ENCODE measurements at regions not wholly inside any gene's neighbourhood (a gene's known extent, or its start where the extent isn't known, plus 50 kb on each side); places are given as distances from the start of the nearest gene placed in this dataset.

DNA sequence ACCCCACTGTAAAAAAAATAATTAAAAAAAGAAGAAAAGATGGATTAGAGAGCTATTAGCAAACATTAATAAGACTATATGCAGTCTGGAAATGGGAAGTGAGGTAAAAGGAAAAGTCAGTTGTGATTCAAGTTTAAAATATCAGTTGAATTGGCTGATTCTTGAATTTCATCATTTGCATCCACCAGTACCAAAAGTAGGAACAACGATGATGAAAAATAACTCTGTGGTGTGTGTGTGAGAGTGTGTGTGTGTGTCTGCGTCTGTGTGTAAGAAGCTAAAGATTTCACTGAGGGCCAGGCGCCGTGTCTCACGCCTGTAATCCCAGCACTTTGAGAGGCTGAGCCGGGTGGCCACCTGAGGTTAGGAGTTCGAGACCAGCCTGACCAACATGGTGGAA lies 56.0 kb upstream of the SLC4A7 start:
- Mint-ChIP-seq H3K27me3 (no peaks in the 10 kb centered on the region), H3K36me3 (ENCODE audit: low read depth) (no peaks in the 10 kb centered on the region), H3K27ac (no peak overlapping the region), H3K9me3 (no peaks in the 10 kb centered on the region), H3K4me3 (no peak overlapping the region), H3K4me1 (ENCODE audit: low read depth) (peaks cover 7% of the 10 kb centered on the region)
- no peak for DNase-seq

DNA sequence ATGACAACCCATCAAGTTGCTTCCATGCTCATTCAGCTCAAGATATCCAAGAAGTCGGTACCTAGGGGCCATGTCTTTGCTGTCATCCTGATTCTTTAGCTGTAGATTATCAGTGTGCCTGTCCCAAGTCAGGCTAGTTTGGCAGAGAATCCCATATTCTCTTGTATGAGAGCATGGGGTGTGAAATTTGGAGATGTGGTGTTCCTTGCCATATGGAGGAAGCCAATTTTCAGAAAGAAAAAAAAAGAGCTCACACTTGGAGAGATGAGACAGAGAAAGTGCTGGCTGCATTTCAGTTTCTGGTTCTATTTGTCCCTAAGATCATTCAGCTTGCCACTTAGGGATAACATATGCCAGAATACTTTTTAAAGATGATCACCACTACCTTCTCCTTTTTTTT lies 52.3 kb upstream of the SLC4A7 start:
- peaks cover 20% of the 10 kb centered on the region for H3K4me1 Mint-ChIP-seq (ENCODE audit: low read depth)
- no peaks in the 10 kb centered on the region for H3K36me3 Mint-ChIP-seq (ENCODE audit: low read depth)
- DNase-seq = no peak
- H3K27ac Mint-ChIP-seq = no peak overlapping the region
- H3K9me3 Mint-ChIP-seq = no peaks in the 10 kb centered on the region
- no peaks in the 10 kb centered on the region for H3K27me3 Mint-ChIP-seq
- no peak overlapping the region for H3K4me3 Mint-ChIP-seq

DNA sequence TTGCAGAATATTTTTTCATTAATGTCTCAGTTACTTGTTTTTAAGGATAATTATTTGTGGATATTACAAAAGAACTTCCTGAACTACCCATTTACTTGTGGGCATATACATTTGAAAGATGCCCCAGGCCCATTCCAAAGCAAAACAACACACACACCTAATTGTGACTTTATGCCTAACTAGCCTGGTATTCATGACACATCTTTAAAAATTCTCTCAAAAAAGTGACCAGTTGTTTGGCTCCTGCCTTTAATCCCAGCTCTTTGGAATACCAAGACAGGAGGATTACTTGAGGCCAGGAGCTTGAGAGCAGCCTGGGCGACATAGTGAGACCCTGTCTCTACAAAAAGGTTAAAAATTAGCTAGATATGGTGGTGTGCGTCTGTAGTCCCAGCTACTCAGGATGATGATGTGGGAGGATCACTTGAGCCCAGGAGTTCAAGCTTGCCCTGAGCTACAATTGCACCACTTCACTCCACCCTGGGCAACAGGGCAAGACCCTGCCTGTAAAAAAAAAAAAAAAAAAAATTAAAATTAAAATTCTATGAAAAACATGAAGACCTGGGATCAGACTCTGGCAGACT lies 51.7 kb upstream of the SLC4A7 start:
- Mint-ChIP-seq H3K4me1 (ENCODE audit: low read depth) (peaks cover 20% of the 10 kb centered on the region), H3K27ac (no peak overlapping the region), H3K27me3 (no peaks in the 10 kb centered on the region), H3K4me3 (no peak overlapping the region), H3K36me3 (ENCODE audit: low read depth) (no peaks in the 10 kb centered on the region), H3K9me3 (no peaks in the 10 kb centered on the region)
- no peak for DNase-seq

DNA sequence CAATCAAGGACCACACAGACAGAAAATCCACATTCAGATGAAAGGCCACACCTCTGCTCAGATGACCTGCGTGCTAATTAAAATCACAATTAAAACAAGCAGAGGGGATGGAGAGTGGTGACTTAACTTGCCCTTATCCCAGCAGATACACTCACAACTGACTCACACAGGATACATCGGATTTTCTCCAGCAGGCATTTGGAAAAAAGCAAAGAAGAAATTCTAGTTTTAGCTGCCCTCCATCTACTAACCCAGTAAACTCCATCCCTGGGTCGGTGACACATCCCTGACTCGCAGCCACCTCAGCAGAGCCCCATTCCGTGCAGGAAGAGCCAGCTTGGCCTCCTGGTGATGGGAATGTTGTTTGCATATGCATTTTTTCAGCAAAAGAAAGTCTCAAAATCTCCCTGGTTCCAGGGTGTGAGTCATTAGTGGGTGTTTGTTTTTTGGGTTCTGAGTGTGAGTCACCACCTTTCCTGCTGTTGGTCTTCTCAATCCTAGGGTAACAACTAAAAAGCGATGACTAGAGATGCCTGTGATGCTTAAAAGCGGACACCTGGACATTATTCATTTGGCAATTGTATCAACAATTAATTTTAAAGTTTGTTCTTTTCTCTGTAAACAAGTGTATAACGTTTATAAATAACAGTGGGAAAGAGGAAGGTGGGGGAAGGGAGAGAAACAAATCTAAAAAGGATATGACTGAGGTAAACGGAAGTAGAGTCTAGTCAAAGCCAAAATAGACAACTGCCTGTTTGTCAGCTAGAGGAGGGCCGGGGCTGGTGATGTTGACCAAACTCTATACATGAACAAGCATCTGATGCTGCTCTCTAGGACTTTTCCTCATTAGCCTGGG lies 49.8 kb upstream of the SLC4A7 start:
- Mint-ChIP-seq H3K9me3 (no peaks in the 10 kb centered on the region), H3K36me3 (ENCODE audit: low read depth) (no peaks in the 10 kb centered on the region), H3K27me3 (no peaks in the 10 kb centered on the region), H3K27ac (peak overlapping the region; percentile 89), H3K4me3 (peak overlapping the region; percentile 19), H3K4me1 (ENCODE audit: low read depth) (peaks cover 20% of the 10 kb centered on the region)
- DNase-seq = peak; percentile 38
